GM06990 (cell line): ENCODE measurements at regions not wholly inside any gene's neighbourhood (a gene's known extent, or its start where the extent isn't known, plus 50 kb on each side); places are given as distances from the start of the nearest gene placed in this dataset.

Experiments used
- DNase-seq: peaks from one replicate; pipeline ENCODE4 v3.0.0-alpha.2; 2011; ENCODE audit not compliant: insufficient read length; ENCODE audit errors: extremely low read depth
- H3K27me3 ChIP-seq: replicated peaks from 2 replicates; pipeline ENCODE4 v1.6.0; 2011; ENCODE audit warnings: low read length; ENCODE audit not compliant: control insufficient read depth, insufficient read depth
- H3K36me3 ChIP-seq: 2 replicates; pipeline ENCODE4 v1.5.1; 2011; ENCODE audit warnings: low read length; ENCODE audit not compliant: control insufficient read depth, insufficient read depth
- H3K4me3 ChIP-seq: replicated peaks from 2 replicates; pipeline ENCODE4 v1.5.1; 2011; ENCODE audit warnings: low read depth, mild to moderate bottlenecking, control low read depth, low read length
- TF ChIP-seq, protein P1 (sequence below): IDR thresholded peaks from 2 replicates; pipeline ENCODE4 v1.5.1; 2011; ENCODE audit warnings: low read length, control low read depth, mild to moderate bottlenecking, inconsistent platforms; ENCODE audit not compliant: insufficient read depth, poor library complexity, severe bottlenecking

- no peak for DNase-seq
- H3K36me3 ChIP-seq, result no peaks in the 10 kb centered on the region
- H3K4me3 ChIP-seq, result no peak overlapping the region
- no peaks in the 10 kb centered on the region for H3K27me3 ChIP-seq
- TF ChIP-seq, protein P1, sequence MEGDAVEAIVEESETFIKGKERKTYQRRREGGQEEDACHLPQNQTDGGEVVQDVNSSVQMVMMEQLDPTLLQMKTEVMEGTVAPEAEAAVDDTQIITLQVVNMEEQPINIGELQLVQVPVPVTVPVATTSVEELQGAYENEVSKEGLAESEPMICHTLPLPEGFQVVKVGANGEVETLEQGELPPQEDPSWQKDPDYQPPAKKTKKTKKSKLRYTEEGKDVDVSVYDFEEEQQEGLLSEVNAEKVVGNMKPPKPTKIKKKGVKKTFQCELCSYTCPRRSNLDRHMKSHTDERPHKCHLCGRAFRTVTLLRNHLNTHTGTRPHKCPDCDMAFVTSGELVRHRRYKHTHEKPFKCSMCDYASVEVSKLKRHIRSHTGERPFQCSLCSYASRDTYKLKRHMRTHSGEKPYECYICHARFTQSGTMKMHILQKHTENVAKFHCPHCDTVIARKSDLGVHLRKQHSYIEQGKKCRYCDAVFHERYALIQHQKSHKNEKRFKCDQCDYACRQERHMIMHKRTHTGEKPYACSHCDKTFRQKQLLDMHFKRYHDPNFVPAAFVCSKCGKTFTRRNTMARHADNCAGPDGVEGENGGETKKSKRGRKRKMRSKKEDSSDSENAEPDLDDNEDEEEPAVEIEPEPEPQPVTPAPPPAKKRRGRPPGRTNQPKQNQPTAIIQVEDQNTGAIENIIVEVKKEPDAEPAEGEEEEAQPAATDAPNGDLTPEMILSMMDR, result no peak
Measured at GRCh38 chr1:208527156-208527555, 283.0 kb upstream of the PLXNA2 start.

GRCh38 chr1:208528578-208529240, 284.5 kb upstream of the PLXNA2 start:
- no peak for DNase-seq
- Histone ChIP-seq H3K36me3 (no peaks in the 10 kb centered on the region), H3K4me3 (no peak overlapping the region), H3K27me3 (no peaks in the 10 kb centered on the region; the same call in 1 of the 2 replicates)
- TF ChIP-seq, protein P1, result no peak

- Histone ChIP-seq H3K4me3 (no peak overlapping the region), H3K36me3 (no peaks in the 10 kb centered on the region), H3K27me3 (no peaks in the 10 kb centered on the region; the same call in 1 of the 2 replicates)
- TF ChIP-seq, protein P1, result no peak
- no peak for DNase-seq
Measured at GRCh38 chr1:208531003-208531750, 287.0 kb upstream of the PLXNA2 start.

- DNase-seq, result no peak
- Histone ChIP-seq H3K4me3 (no peak overlapping the region), H3K36me3 (no peaks in the 10 kb centered on the region), H3K27me3 (no peaks in the 10 kb centered on the region; the same call in 1 of the 2 replicates)
- TF ChIP-seq, protein P1, result no peak
Measured at GRCh38 chr1:208533746-208534598, 289.8 kb upstream of the PLXNA2 start.

- TF ChIP-seq, protein P1, result no peak
- H3K4me3 ChIP-seq, result no peak overlapping the region
- DNase-seq, result no peak
- no peaks in the 10 kb centered on the region for H3K36me3 ChIP-seq
- no peaks in the 10 kb centered on the region; the same call in 1 of the 2 replicates for H3K27me3 ChIP-seq
Measured at GRCh38 chr1:208534599-208534897, 290.4 kb upstream of the PLXNA2 start.
